GM12878 (cell line): ENCODE measurements at regions not wholly inside any gene's neighbourhood (a gene's known extent, or its start where the extent isn't known, plus 50 kb on each side); places are given as distances from the start of the nearest gene placed in this dataset.

Experiments used
- ATAC-seq: fragments of 200-7000 bp; cut with Tn5 transposase; 3 replicates; pipeline ENCODE4 v1.9.1; 2020; ENCODE audit warnings: mild to moderate bottlenecking, moderate library complexity
- BruUV-seq: library from RNA; stranded (reverse); fragments of 400-500 nt; replicated peaks from 2 replicates; lab custom pipeline; 2021; lab: Mats Ljungman, UMichigan
- CTCF ChIA-PET: fragments of 300-600 bp; sonication (Branson Sonifier 250); formaldehyde crosslinking; extraction: SDS; loops from one replicate; lab custom pipeline; 2021; ENCODE audit warnings: inconsistent platforms; lab: Yijun Ruan, JAX
- POLR2A ChIA-PET: fragments of 350-600 bp; formaldehyde crosslinking; extraction: SDS; loops from one replicate; lab custom pipeline; 2021; ENCODE audit warnings: inconsistent platforms; lab: Charles Lee
- RAD21 ChIA-PET: fragments of 300-600 bp; sonication (Branson Sonifier 250); formaldehyde crosslinking; loops from one replicate; lab custom pipeline; 2023; ENCODE audit warnings: antibody characterized with exemption; ENCODE audit not compliant: unreplicated experiment; lab: Charles Lee
- SMC1A ChIA-PET: fragments of 300-600 bp; sonication (Branson Sonifier 250); formaldehyde crosslinking; loops from one replicate; lab custom pipeline; 2023; ENCODE audit not compliant: unreplicated experiment, uncharacterized antibody; lab: Charles Lee
- DNase-seq: peaks from one replicate; pipeline ENCODE4 v3.0.0-alpha.2; 2011; ENCODE audit warnings: low read depth, low spot score
- FAIRE-seq: peaks from 3 replicates; lab custom pipeline; 2011; peaks lifted over from hg19 to GRCh38; lab: Jason Lieb, UNC
- H2AFZ ChIP-seq: 2 replicates; pipeline ENCODE4 v1.6.0; 2011; ENCODE audit warnings: low read depth, low read length, control low read depth; ENCODE audit not compliant: control insufficient read depth
- H3K27ac ChIP-seq: 2 replicates; pipeline ENCODE4 v1.5.1; 2011; ENCODE audit warnings: control low read depth; ENCODE audit not compliant: control insufficient read depth, insufficient read depth
- H3K27me3 ChIP-seq, 2 experiments: replicated peaks in 1 of 2; 2 replicates each; pipeline versions ENCODE4 v1.6.0 to v1.6.1; 2011; ENCODE audit warnings: low read length in 1 of 2; ENCODE audit not compliant: control insufficient read depth in 2 of 2, insufficient read depth in 2 of 2
- H3K36me3 ChIP-seq, 2 experiments: 2 replicates each; pipeline ENCODE4 v1.5.1; 2011; ENCODE audit warnings: low read length in 1 of 2; ENCODE audit not compliant: control insufficient read depth in 2 of 2, insufficient read depth in 2 of 2
- H3K4me1 ChIP-seq: 2 replicates; pipeline ENCODE4 v1.6.1; 2011; ENCODE audit warnings: mild to moderate bottlenecking, low read length, moderate library complexity, mixed read lengths; ENCODE audit not compliant: control insufficient read depth, insufficient read depth
- H3K4me2 ChIP-seq: 2 replicates; pipeline ENCODE4 v1.6.0; 2011; ENCODE audit warnings: control low read depth; ENCODE audit not compliant: control insufficient read depth, insufficient read depth
- H3K4me3 ChIP-seq: fragments of 200-600 bp; sonication (generic); 2 replicates; pipeline ENCODE4 v1.5.1; 2016
- H3K79me2 ChIP-seq: 2 replicates; pipeline ENCODE4 v1.6.0; 2011; ENCODE audit warnings: low read length; ENCODE audit not compliant: control insufficient read depth, insufficient read depth
- H3K9ac ChIP-seq: 2 replicates; pipeline ENCODE4 v1.8.0; 2011; ENCODE audit warnings: low read length, control low read depth, mixed read lengths; ENCODE audit not compliant: control insufficient read depth, insufficient read depth
- H3K9me3 ChIP-seq: replicated peaks from 3 replicates; pipeline ENCODE4 v1.5.1; 2011; ENCODE audit warnings: mild to moderate bottlenecking, low read length; ENCODE audit not compliant: control insufficient read depth, insufficient read depth
- H4K20me1 ChIP-seq: 2 replicates; pipeline ENCODE4 v1.6.0; 2011; ENCODE audit not compliant: control insufficient read depth, insufficient read depth
- ASH2L ChIP-seq: fragments of 300-600, 200-600 bp; sonication (generic); IDR thresholded peaks from 2 replicates; pipeline ENCODE4 v1.6.1; 2017; ENCODE audit warnings: low read depth, mild to moderate bottlenecking, borderline replicate concordance
- FOXM1 ChIP-seq: IDR thresholded peaks from 2 replicates; pipeline ENCODE4 v1.6.1; 2012; ENCODE audit warnings: low read depth, mild to moderate bottlenecking, inconsistent platforms, low read length, moderate library complexity
- IKZF2 ChIP-seq, 2 experiments: fragments of 450-650 bp; IDR thresholded peaks; 2 replicates each; pipeline ENCODE4 v1.6.1; 2017; ENCODE audit warnings: mild to moderate bottlenecking in 2 of 2, moderate library complexity in 2 of 2
- JUNB ChIP-seq: IDR thresholded peaks from 2 replicates; pipeline ENCODE4 v1.6.1; 2016; ENCODE audit warnings: antibody characterized with exemption, mild to moderate bottlenecking
- NR2C2 ChIP-seq: IDR thresholded peaks from 2 replicates; pipeline ENCODE4 v1.6.1; 2011; ENCODE audit warnings: borderline replicate concordance, low read depth; ENCODE audit not compliant: control insufficient read depth, insufficient read length
- RCOR1 ChIP-seq: conservative IDR thresholded peaks from 2 replicates; pipeline ENCODE4 v1.6.1; 2012; ENCODE audit warnings: low read depth, low read length, improper control_type of control experiment
- SMAD1 ChIP-seq: fragments of 450-650 bp; IDR thresholded peaks from 2 replicates; pipeline ENCODE4 v1.6.1; 2018; ENCODE audit warnings: mild to moderate bottlenecking, low read depth; ENCODE audit not compliant: partially characterized antibody
- SMC3 ChIP-seq: IDR thresholded peaks from 2 replicates; pipeline ENCODE4 v1.6.1; 2011; ENCODE audit warnings: low read length, improper control_type of control experiment, borderline replicate concordance
- SREBF1 ChIP-seq: IDR thresholded peaks from 2 replicates; pipeline ENCODE4 v1.6.1; 2012; ENCODE audit warnings: mild to moderate bottlenecking, low read length
- STAT1 ChIP-seq: fragments of 450-650 bp; conservative IDR thresholded peaks from 2 replicates; pipeline ENCODE4 v1.6.1; 2014; ENCODE audit warnings: antibody characterized with exemption, mild to moderate bottlenecking
- TCF7 ChIP-seq: IDR thresholded peaks from 2 replicates; pipeline ENCODE4 v1.6.1; 2014; ENCODE audit warnings: antibody characterized with exemption, borderline replicate concordance
- ZZZ3 ChIP-seq: IDR thresholded peaks from 2 replicates; pipeline ENCODE4 v1.6.1; 2011; ENCODE audit warnings: low read depth; ENCODE audit not compliant: control insufficient read depth, insufficient read length
- WGBS: methylation state at CpG from one replicate; pipeline ENCODE4 v1.1.6; 2016; ENCODE audit warnings: low lambda C conversion rate; ENCODE audit not compliant: insufficient replicate concordance, insufficient coverage; ENCODE audit errors: missing lambda C conversion rate; 5-methylcytosine and 5-hydroxymethylcytosine counted together
- in situ Hi-C: fragments of 300-500 bp; cut with MboI; formaldehyde crosslinking; loops from 9 replicates; pipeline ENCODE4 v1.14.3; 2018; ENCODE audit warnings: mixed read lengths
- intact Hi-C: fragments of 100-400 bp; cut with micrococcal nuclease; formaldehyde crosslinking; loops from one replicate; pipeline ENCODE4 v1.14.2; 2022; ENCODE audit not compliant: unreplicated experiment
- TF ChIP-seq, protein P1 (sequence below): fragments of 450-650 bp; IDR thresholded peaks from 2 replicates; pipeline ENCODE4 v1.6.1; 2016; ENCODE audit warnings: mild to moderate bottlenecking
- TF ChIP-seq, protein P2 (sequence below): IDR thresholded peaks from 2 replicates; pipeline ENCODE4 v1.6.1; 2011; ENCODE audit warnings: low read depth, low read length, improper control_type of control experiment, borderline replicate concordance
- TF ChIP-seq, protein P3 (sequence below): IDR thresholded peaks from 2 replicates; pipeline ENCODE4 v1.6.1; 2012; ENCODE audit warnings: low read depth, low read length, improper control_type of control experiment

DNA sequence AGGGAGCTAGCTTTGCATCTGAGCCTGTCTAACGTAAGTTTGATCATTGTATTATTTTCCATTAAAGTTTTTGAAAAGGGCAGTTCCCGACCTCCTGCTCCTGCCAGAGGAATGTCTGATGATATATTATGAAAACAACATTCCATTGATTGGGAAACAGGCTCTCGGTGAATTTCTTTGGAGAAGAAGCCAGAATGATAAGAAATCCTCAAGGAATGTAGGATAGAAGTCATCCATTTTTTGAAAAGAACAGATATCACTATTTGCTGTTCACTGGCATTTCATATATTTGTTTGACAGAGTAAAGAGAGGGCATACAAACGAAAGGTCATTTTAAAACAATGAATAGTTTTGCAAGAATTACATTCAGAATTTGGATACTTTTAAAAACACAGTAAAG lies 781.0 kb upstream of the HTR2C start:
- ChIA-PET SMC1A (interaction anchor here (1.4 kb wide), 1 partner anchor 10 kb away, joined by 3 read pairs; no protein-coding TSS in a partner anchor), CTCF (no interaction called here), RAD21 (no interaction called here), POLR2A (interaction anchor here (0.5 kb wide), 1 partner anchor 20 kb away, joined by 3 read pairs; no protein-coding TSS in a partner anchor)
- no peaks in the 10 kb centered on the region for H3K79me2 ChIP-seq
- H3K9ac ChIP-seq: no peak overlapping the region
- no peak overlapping the region for H3K27ac ChIP-seq
- no peak for DNase-seq
- H3K27me3 ChIP-seq: no peaks in the 10 kb centered on the region
- no peak for FAIRE-seq
- no peak for ATAC-seq
- in situ Hi-C loops: no loop called here
- no peaks in the 10 kb centered on the region for H4K20me1 ChIP-seq
- intact Hi-C loops: no loop called here
- H3K4me3 ChIP-seq: no peak overlapping the region
- no peak overlapping the region for H3K4me2 ChIP-seq
- no TSS peak for BruUV-seq
- no peaks in the 10 kb centered on the region for H3K4me1 ChIP-seq
- 0% methylated on average over 4 of the region's 4 CpGs for WGBS
- TF ChIP-seq STAT1: no peak
- TF ChIP-seq SREBF1: no peak
- no peak for TF ChIP-seq SMC3
- no peak for TF ChIP-seq TCF7
- TF ChIP-seq, protein P1, sequence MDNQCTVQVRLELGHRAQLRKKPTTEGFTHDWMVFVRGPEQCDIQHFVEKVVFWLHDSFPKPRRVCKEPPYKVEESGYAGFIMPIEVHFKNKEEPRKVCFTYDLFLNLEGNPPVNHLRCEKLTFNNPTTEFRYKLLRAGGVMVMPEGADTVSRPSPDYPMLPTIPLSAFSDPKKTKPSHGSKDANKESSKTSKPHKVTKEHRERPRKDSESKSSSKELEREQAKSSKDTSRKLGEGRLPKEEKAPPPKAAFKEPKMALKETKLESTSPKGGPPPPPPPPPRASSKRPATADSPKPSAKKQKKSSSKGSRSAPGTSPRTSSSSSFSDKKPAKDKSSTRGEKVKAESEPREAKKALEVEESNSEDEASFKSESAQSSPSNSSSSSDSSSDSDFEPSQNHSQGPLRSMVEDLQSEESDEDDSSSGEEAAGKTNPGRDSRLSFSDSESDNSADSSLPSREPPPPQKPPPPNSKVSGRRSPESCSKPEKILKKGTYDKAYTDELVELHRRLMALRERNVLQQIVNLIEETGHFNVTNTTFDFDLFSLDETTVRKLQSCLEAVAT: no peak
- TF ChIP-seq RCOR1: no peak
- no peak for TF ChIP-seq NR2C2
- no peak for TF ChIP-seq SMAD1
- TF ChIP-seq JUNB: no peak
- TF ChIP-seq IKZF2 (IDR thresholded peaks at IDR 0.05): no peak
- no peak for TF ChIP-seq ZZZ3
- TF ChIP-seq, protein P2, sequence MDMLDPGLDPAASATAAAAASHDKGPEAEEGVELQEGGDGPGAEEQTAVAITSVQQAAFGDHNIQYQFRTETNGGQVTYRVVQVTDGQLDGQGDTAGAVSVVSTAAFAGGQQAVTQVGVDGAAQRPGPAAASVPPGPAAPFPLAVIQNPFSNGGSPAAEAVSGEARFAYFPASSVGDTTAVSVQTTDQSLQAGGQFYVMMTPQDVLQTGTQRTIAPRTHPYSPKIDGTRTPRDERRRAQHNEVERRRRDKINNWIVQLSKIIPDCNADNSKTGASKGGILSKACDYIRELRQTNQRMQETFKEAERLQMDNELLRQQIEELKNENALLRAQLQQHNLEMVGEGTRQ: no peak
- no peak for TF ChIP-seq ASH2L
- TF ChIP-seq FOXM1: no peak
- TF ChIP-seq, protein P3, sequence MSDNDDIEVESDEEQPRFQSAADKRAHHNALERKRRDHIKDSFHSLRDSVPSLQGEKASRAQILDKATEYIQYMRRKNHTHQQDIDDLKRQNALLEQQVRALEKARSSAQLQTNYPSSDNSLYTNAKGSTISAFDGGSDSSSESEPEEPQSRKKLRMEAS: no peak
- H3K36me3 ChIP-seq: no peaks in the 10 kb centered on the region
- H2AFZ ChIP-seq: no peak overlapping the region
- H3K9me3 ChIP-seq: no peaks in the 10 kb centered on the region
